ENCODE measurements at regions not wholly inside any gene's neighbourhood (a gene's known extent, or its start where the extent isn't known, plus 50 kb on each side); places are given as distances from the start of the nearest gene placed in this dataset.

- no peak for DNase-seq (ENCODE audit: low spot score)
- no peak for TF ChIP-seq CTCF (conservative IDR thresholded peaks at IDR 0.05; ENCODE audit: low read depth)
- ChIA-PET POLR2A (ENCODE audit: low non-redundant PET) (no interaction called here), CTCF (interaction anchor here (0.5 to 0.8 kb wide), 2 partner anchors 36 to 829 kb away, joined by 4 to 8 read pairs; no protein-coding TSS in a partner anchor)
- H3K27ac ChIP-seq = no peak overlapping the region
Observed at GRCh38 chr11:15888556-15889345, 467.6 kb downstream of the SOX6 start.

DNA sequence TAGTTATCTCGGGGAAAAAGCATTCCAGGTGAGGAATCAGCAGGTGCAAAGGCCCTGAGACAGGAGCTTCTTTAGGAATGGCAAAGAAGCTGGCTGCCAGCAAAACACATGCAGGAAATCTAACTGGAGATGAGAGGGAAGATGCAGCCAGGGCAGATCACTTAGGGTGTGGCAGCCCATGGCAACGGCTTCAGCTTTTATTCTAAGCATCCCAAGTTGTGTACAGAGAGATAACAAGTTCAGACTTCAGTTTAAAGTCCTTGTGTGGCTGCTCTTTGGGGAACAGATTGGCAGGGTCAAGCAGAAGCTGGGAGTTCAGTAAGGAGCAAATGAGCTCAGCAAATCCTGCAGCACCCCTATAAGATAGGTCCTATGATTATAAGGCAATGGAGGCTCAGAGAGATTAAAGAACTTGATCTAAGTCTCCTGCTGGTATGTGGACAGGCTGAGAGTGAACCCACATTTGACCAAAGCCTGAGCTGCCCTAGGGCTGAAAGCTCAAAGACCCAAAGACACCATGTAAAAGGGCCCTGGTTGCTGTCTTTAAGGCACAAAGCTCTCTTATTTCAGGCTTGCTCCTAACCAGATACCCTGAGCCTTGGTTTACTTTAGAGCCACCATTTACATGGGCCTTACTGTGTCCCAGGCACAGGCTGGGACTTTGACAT is 466.8 kb downstream of the SOX6 start:
- no peak for DNase-seq (ENCODE audit: low spot score)
- ChIA-PET CTCF (interaction anchor here (0.8 kb wide), 1 partner anchor 37 kb away, joined by 4 read pairs; no protein-coding TSS in a partner anchor), POLR2A (ENCODE audit: low non-redundant PET) (no interaction called here)

DNA sequence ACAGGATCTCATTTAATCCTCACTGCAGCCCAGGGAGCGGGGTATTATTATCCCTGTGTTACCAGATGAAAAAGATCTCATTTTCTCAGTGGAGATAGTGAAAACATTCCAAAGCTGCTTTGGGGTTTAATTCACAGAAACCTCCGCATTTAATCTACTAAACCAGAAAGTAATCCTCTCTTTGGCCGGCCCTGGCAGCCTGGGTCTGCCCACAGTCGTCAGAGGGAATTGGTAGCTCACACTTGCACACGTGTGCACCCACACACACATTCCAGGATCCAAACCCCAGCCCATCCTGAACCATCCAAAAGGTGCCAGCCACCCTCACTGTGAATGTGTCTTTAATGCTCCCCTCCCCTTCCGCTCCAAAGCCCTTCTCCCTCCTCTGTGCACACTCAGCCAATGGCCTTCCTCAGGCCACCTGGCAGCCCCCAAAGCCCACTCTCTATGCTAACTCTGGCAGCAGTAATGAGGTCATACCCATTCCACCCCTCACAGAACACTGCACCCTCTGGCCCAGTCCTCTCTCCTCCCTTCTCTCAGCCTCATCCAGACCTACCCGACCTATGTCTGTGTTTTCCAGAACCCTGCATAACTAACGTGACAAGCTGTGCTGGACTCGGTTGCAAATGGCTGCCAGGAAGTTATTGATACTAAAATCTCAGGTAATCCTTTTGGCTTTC is 466.2 kb downstream of the SOX6 start:
- CTCF ChIA-PET = no interaction called here
- TF ChIP-seq CTCF (conservative IDR thresholded peaks at IDR 0.05; ENCODE audit: low read depth) = no peak
- POLR2A ChIA-PET (ENCODE audit: low non-redundant PET) = no interaction called here
- no peak overlapping the region for H3K27ac ChIP-seq
- DNase-seq (ENCODE audit: low spot score) = no peak

More for the DNA sequence above, 466.8 kb downstream of the SOX6 start:
- H3K27ac ChIP-seq = no peak overlapping the region
- no peak for TF ChIP-seq CTCF (conservative IDR thresholded peaks at IDR 0.05; ENCODE audit: low read depth)

DNA sequence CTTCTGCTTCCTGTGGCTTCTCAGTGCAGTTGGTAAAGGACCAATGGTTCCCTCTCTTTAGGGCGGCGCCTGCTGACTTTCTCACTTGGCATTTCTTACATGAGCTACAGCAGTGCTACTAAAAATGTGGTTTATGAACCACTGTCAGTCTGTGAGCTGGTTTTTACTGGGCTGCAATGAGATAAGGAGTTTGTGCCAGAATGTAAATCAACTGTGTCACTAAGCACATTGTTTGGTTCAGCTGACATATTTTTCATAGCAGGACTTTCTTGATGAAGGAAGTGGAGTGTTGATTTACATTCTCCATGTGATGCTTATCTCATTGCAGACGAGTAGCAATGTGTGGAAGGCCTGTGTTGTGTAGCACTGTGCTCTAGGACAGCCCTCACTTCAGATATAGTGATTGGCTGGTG is 463.3 kb downstream of the SOX6 start:
- no peak overlapping the region for H3K27ac ChIP-seq
- POLR2A ChIA-PET (ENCODE audit: low non-redundant PET) = no interaction called here
- no peak for DNase-seq (ENCODE audit: low spot score)
- no peak for TF ChIP-seq CTCF (conservative IDR thresholded peaks at IDR 0.05; ENCODE audit: low read depth)
- CTCF ChIA-PET = no interaction called here

- DNase-seq (ENCODE audit: low spot score) = no peak
- ChIA-PET CTCF (no interaction called here), POLR2A (ENCODE audit: low non-redundant PET) (no interaction called here)
- no peak overlapping the region for H3K27ac ChIP-seq
- TF ChIP-seq CTCF (conservative IDR thresholded peaks at IDR 0.05; ENCODE audit: low read depth) = no peak
Observed at GRCh38 chr11:15896026-15896425, 460.3 kb downstream of the SOX6 start.

GRCh38 chr11:15896530-15896929 is 459.8 kb downstream of the SOX6 start:
- POLR2A ChIA-PET (ENCODE audit: low non-redundant PET) = no interaction called here

More at GRCh38 chr11:15896530-15896929, 459.8 kb downstream of the SOX6 start:
- no peak overlapping the region for H3K27ac ChIP-seq
- no peak for DNase-seq (ENCODE audit: low spot score)
- TF ChIP-seq CTCF (conservative IDR thresholded peaks at IDR 0.05; ENCODE audit: low read depth) = no peak
- CTCF ChIA-PET = no interaction called here

All from RWPE1 (cell line).